ENCODE measurements at regions not wholly inside any gene's neighbourhood (a gene's known extent, or its start where the extent isn't known, plus 50 kb on each side); places are given as distances from the start of the nearest gene placed in this dataset.

- Histone ChIP-seq H3K36me3 (ENCODE audit: control insufficient read depth in 1 of 2, insufficient read depth in 2 of 2, low read length in 2 of 2) (no peaks in the 10 kb centered on the region), H3K27ac (ENCODE audit: low read length) (no peak overlapping the region), H3K4me1 (ENCODE audit: control insufficient read depth in 1 of 2, insufficient read depth in 2 of 2, low read length in 2 of 2) (no peaks in the 10 kb centered on the region), H3K4me3 (ENCODE audit: low read depth in 1 of 2, low read length in 2 of 2) (no peak overlapping the region), H3K27me3 (ENCODE audit: low read depth, low read length) (no peaks in the 10 kb centered on the region), H3K9me3 (ENCODE audit: control insufficient read depth in 1 of 2, low read length in 2 of 2) (no peaks in the 10 kb centered on the region)
These were observed 282.5 kb downstream of the TBL1XR1 start for GRCh38 chr3:176914764-176915163.

- no peaks in the 10 kb centered on the region for H3K9me3 ChIP-seq (ENCODE audit: control insufficient read depth in 1 of 2, low read length in 2 of 2)
- H3K36me3 ChIP-seq (ENCODE audit: control insufficient read depth in 1 of 2, insufficient read depth in 2 of 2, low read length in 2 of 2): no peaks in the 10 kb centered on the region
- H3K27me3 ChIP-seq (ENCODE audit: low read depth, low read length): no peaks in the 10 kb centered on the region
- H3K27ac ChIP-seq (ENCODE audit: low read length): no peak overlapping the region
- no peak overlapping the region for H3K4me3 ChIP-seq (ENCODE audit: low read depth in 1 of 2, low read length in 2 of 2)
- H3K4me1 ChIP-seq (ENCODE audit: control insufficient read depth in 1 of 2, insufficient read depth in 2 of 2, low read length in 2 of 2): peaks cover 0 to under 1% of the 10 kb centered on the region in 2 donors
These were observed 285.7 kb downstream of the TBL1XR1 start for GRCh38 chr3:176911579-176911978.

- H3K27me3 ChIP-seq (ENCODE audit: low read depth, low read length): no peaks in the 10 kb centered on the region
- H3K4me3 ChIP-seq (ENCODE audit: low read depth in 1 of 2, low read length in 2 of 2): no peak overlapping the region
- H3K27ac ChIP-seq (ENCODE audit: low read length): no peak overlapping the region
- no peaks in the 10 kb centered on the region for H3K9me3 ChIP-seq (ENCODE audit: control insufficient read depth in 1 of 2, low read length in 2 of 2)
- H3K36me3 ChIP-seq (ENCODE audit: control insufficient read depth in 1 of 2, insufficient read depth in 2 of 2, low read length in 2 of 2): no peaks in the 10 kb centered on the region
- H3K4me1 ChIP-seq (ENCODE audit: control insufficient read depth in 1 of 2, insufficient read depth in 2 of 2, low read length in 2 of 2): peaks cover 0 to 18% of the 10 kb centered on the region in 2 donors
These were observed 288.2 kb downstream of the TBL1XR1 start for GRCh38 chr3:176909044-176909443.

- Histone ChIP-seq H3K36me3 (ENCODE audit: control insufficient read depth in 1 of 2, insufficient read depth in 2 of 2, low read length in 2 of 2) (no peaks in the 10 kb centered on the region), H3K27me3 (ENCODE audit: low read depth, low read length) (no peaks in the 10 kb centered on the region), H3K9me3 (ENCODE audit: control insufficient read depth in 1 of 2, low read length in 2 of 2) (no peaks in the 10 kb centered on the region), H3K4me3 (ENCODE audit: low read depth in 1 of 2, low read length in 2 of 2) (no peak overlapping the region), H3K27ac (ENCODE audit: low read length) (no peak overlapping the region), H3K4me1 (ENCODE audit: control insufficient read depth in 1 of 2, insufficient read depth in 2 of 2, low read length in 2 of 2) (peaks cover 0 to 18% of the 10 kb centered on the region in 2 donors)
These were observed 291.0 kb downstream of the TBL1XR1 start for GRCh38 chr3:176906046-176906905.

GRCh38 chr3:176905331-176905730 is 292.0 kb downstream of the TBL1XR1 start:
- Histone ChIP-seq H3K36me3 (ENCODE audit: control insufficient read depth in 1 of 2, insufficient read depth in 2 of 2, low read length in 2 of 2) (no peaks in the 10 kb centered on the region), H3K9me3 (ENCODE audit: control insufficient read depth in 1 of 2, low read length in 2 of 2) (no peaks in the 10 kb centered on the region), H3K27ac (ENCODE audit: low read length) (no peak overlapping the region), H3K4me3 (ENCODE audit: low read depth in 1 of 2, low read length in 2 of 2) (no peak overlapping the region), H3K4me1 (ENCODE audit: control insufficient read depth in 1 of 2, insufficient read depth in 2 of 2, low read length in 2 of 2) (peaks cover 0 to 18% of the 10 kb centered on the region in 2 donors), H3K27me3 (ENCODE audit: low read depth, low read length) (no peaks in the 10 kb centered on the region)

- Histone ChIP-seq H3K27ac (ENCODE audit: low read length) (no peak overlapping the region), H3K27me3 (ENCODE audit: low read depth, low read length) (no peaks in the 10 kb centered on the region), H3K4me1 (ENCODE audit: control insufficient read depth in 1 of 2, insufficient read depth in 2 of 2, low read length in 2 of 2) (peaks cover 0 to 18% of the 10 kb centered on the region in 2 donors), H3K9me3 (ENCODE audit: control insufficient read depth in 1 of 2, low read length in 2 of 2) (no peaks in the 10 kb centered on the region), H3K36me3 (ENCODE audit: control insufficient read depth in 1 of 2, insufficient read depth in 2 of 2, low read length in 2 of 2) (no peaks in the 10 kb centered on the region), H3K4me3 (ENCODE audit: low read depth in 1 of 2, low read length in 2 of 2) (no peak overlapping the region)
These were observed 292.8 kb downstream of the TBL1XR1 start for GRCh38 chr3:176904506-176904905.

- H3K27ac ChIP-seq (ENCODE audit: low read length): no peak overlapping the region
- no peaks in the 10 kb centered on the region for H3K4me1 ChIP-seq (ENCODE audit: control insufficient read depth in 1 of 2, insufficient read depth in 2 of 2, low read length in 2 of 2)
- H3K36me3 ChIP-seq (ENCODE audit: control insufficient read depth in 1 of 2, insufficient read depth in 2 of 2, low read length in 2 of 2): no peaks in the 10 kb centered on the region
These were observed 300.6 kb downstream of the TBL1XR1 start for GRCh38 chr3:176896640-176897039.

GRCh38 chr3:176896165-176896564 is 301.1 kb downstream of the TBL1XR1 start:
- Histone ChIP-seq H3K9me3 (ENCODE audit: control insufficient read depth in 1 of 2, low read length in 2 of 2) (no peaks in the 10 kb centered on the region), H3K36me3 (ENCODE audit: control insufficient read depth in 1 of 2, insufficient read depth in 2 of 2, low read length in 2 of 2) (no peaks in the 10 kb centered on the region), H3K27me3 (ENCODE audit: low read depth, low read length) (no peaks in the 10 kb centered on the region), H3K27ac (ENCODE audit: low read length) (no peak overlapping the region), H3K4me3 (ENCODE audit: low read depth in 1 of 2, low read length in 2 of 2) (no peak overlapping the region), H3K4me1 (ENCODE audit: control insufficient read depth in 1 of 2, insufficient read depth in 2 of 2, low read length in 2 of 2) (no peaks in the 10 kb centered on the region)

More at GRCh38 chr3:176896640-176897039, 300.6 kb downstream of the TBL1XR1 start:
- H3K9me3 ChIP-seq (ENCODE audit: control insufficient read depth in 1 of 2, low read length in 2 of 2): no peaks in the 10 kb centered on the region
- H3K27me3 ChIP-seq (ENCODE audit: low read depth, low read length): no peaks in the 10 kb centered on the region
- no peak overlapping the region for H3K4me3 ChIP-seq (ENCODE audit: low read depth in 1 of 2, low read length in 2 of 2)

GRCh38 chr3:176879710-176880109 is 317.6 kb downstream of the TBL1XR1 start:
- no peaks in the 10 kb centered on the region for H3K36me3 ChIP-seq (ENCODE audit: control insufficient read depth in 1 of 2, insufficient read depth in 2 of 2, low read length in 2 of 2)

GRCh38 chr3:176873261-176873660 is 324.0 kb downstream of the TBL1XR1 start:
- H3K27me3 ChIP-seq (ENCODE audit: low read depth, low read length): no peaks in the 10 kb centered on the region
- no peak overlapping the region for H3K27ac ChIP-seq (ENCODE audit: low read length)

More at GRCh38 chr3:176879710-176880109, 317.6 kb downstream of the TBL1XR1 start:
- no peaks in the 10 kb centered on the region for H3K4me1 ChIP-seq (ENCODE audit: control insufficient read depth in 1 of 2, insufficient read depth in 2 of 2, low read length in 2 of 2)
- H3K4me3 ChIP-seq (ENCODE audit: low read depth in 1 of 2, low read length in 2 of 2): no peak overlapping the region
- H3K27ac ChIP-seq (ENCODE audit: low read length): no peak overlapping the region
- no peaks in the 10 kb centered on the region for H3K27me3 ChIP-seq (ENCODE audit: low read depth, low read length)
- peaks cover 0 to 3% of the 10 kb centered on the region in 2 donors for H3K9me3 ChIP-seq (ENCODE audit: control insufficient read depth in 1 of 2, low read length in 2 of 2)

GRCh38 chr3:176872771-176873209 is 324.5 kb downstream of the TBL1XR1 start:
- Histone ChIP-seq H3K36me3 (ENCODE audit: control insufficient read depth in 1 of 2, insufficient read depth in 2 of 2, low read length in 2 of 2) (no peaks in the 10 kb centered on the region), H3K4me1 (ENCODE audit: control insufficient read depth in 1 of 2, insufficient read depth in 2 of 2, low read length in 2 of 2) (no peaks in the 10 kb centered on the region), H3K4me3 (ENCODE audit: low read depth in 1 of 2, low read length in 2 of 2) (no peak overlapping the region), H3K9me3 (ENCODE audit: control insufficient read depth in 1 of 2, low read length in 2 of 2) (no peaks in the 10 kb centered on the region), H3K27ac (ENCODE audit: low read length) (no peak overlapping the region), H3K27me3 (ENCODE audit: low read depth, low read length) (no peaks in the 10 kb centered on the region)

More at GRCh38 chr3:176873261-176873660, 324.0 kb downstream of the TBL1XR1 start:
- Histone ChIP-seq H3K36me3 (ENCODE audit: control insufficient read depth in 1 of 2, insufficient read depth in 2 of 2, low read length in 2 of 2) (no peaks in the 10 kb centered on the region), H3K4me1 (ENCODE audit: control insufficient read depth in 1 of 2, insufficient read depth in 2 of 2, low read length in 2 of 2) (no peaks in the 10 kb centered on the region), H3K9me3 (ENCODE audit: control insufficient read depth in 1 of 2, low read length in 2 of 2) (no peaks in the 10 kb centered on the region), H3K4me3 (ENCODE audit: low read depth in 1 of 2, low read length in 2 of 2) (no peak overlapping the region)

Measured in muscle layer of duodenum (tissue), 2 donors.